NCI-H526 (cell line): ENCODE measurements at regions not wholly inside any gene's neighbourhood (a gene's known extent, or its start where the extent isn't known, plus 50 kb on each side); places are given as distances from the start of the nearest gene placed in this dataset.
"Not testable (repeated sequence)": the region's sequence is repeated elsewhere in the genome, so short reads cannot be mapped to it uniquely, and the experiment has no call there.

Experiments used
- DNase-seq, 2 experiments: peaks; one replicate each; lab custom pipeline; 2025; lab: John Stamatoyannopoulos, UW

DNA sequence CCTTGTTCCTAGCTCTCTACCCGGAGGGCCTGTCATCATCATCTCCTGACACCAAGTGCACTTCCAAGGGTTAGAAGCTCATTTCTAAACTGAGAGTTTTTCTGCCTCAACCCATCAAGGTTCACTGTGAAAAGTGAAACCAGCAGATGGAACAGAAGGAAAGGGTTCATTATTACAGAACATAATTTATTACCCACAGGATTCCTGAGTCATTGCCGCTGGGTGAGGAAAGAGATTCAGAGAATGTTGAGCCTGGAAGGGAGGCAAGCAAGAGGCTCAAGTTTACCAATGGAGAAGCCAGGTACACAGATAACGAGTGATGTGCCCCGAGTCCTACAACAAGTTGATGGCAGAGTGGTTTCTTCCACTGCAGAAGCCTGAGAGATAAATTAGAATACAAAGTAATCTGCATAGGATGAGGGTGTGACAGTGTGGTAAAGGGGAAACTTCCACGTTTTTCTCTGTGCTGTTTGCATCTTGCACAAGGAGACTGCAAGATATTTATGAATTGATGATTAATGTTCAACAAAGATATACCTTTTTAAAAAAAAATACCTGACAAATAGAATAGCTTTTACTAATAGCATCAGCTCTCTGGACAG, 80.5 kb upstream of the SETMAR start:
- no peak for DNase-seq

DNA sequence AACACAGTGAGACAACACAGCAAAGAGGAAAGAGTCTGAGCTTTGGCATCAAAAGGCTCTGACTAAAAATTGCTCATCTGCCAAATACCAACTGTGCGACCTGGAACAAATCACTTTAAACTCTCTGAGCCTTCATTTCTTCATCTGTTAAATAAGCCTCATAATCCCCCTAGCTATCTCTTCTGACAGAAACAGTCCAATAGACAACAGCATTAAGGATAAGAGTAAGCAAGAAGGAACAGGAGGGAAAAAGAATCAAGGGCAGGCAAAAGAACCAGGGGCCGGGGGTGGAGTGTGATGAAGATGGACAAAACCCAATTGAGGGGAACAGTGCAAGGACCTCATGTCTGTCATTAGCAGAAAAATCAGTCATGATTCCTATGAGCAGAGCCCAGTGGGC, 79.4 kb upstream of the SETMAR start:
- no peak for DNase-seq

DNA sequence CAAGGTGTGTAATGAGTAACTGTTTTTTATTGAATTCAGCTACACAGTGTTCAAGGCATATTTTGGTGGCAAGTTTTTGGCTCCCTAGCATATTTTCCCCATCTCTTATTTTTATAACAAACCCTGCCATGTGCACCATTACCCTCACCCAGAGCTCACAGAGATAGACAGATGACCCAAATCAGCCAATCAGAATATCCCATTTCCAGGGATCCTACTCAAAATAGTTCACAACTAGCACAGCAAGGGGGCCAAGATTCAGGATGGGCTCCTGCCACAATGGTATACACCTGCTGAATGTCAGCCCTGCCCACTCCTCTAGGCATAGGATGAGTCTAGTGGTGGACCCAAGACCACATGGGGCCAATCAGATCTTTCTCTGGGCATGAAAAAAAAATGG, 78.8 kb upstream of the SETMAR start:
- no peak for DNase-seq

DNA sequence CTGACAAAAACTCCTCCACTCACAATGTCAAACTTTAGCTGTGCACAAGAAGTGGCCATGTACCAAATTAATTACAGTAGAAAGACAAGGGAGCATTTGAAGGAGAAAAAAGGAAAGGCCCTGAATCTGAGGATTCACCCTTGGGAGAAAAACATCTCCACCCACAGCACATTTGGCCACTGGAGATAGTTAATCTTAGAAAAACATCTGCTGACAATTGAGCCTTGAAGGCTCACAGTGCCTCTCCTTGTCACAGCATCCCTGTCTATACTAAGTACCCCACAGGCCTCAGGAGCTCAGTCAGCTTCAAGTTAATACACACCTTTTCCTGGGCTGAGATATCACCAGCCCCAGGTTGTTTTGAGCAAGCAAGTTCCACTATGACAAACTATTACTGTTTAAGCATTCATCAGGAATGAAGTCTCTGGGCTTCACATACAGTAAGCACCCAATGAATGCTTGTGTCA, 78.1 kb upstream of the SETMAR start:
- DNase-seq: no peak

DNA sequence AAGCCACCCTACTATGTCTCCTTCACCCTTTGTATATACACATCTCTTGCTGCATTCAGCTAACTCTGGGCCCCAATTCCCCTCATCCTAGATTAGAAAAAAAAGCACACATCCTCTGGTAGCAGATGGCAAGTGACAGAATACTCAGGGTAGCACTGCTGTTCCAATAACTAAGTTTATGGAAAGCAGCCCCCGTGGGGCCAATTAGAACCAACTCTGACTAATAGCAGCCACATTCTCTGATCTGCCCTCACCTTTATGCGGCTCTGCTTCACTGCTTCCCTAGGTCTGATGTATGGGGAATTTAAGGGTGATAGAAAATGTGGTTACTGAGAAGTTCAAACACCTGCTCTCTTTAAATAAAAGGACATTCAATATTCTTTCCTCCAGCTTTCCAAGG, 74.9 kb upstream of the SETMAR start:
- peak; percentile 64 to 74 for DNase-seq

DNA sequence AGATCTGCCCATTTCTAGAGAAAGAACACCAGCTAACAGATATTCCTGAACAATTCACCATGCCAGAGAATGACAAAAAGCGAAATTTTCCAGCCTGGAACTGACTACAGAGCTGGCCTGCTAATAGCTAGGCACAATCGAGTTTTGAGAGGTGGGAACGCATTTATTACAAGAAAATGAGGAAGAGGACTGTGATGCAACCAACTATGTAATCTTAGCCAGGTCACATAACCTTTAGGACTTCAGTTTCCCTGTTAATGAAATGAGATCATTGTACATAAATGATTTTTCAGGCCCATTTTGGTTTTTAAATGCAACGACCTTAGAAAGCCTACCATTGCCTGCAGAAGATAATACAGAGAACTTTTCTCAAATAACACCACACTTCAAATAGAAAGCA, 72.1 kb upstream of the SETMAR start:
- DNase-seq: no peak

DNA sequence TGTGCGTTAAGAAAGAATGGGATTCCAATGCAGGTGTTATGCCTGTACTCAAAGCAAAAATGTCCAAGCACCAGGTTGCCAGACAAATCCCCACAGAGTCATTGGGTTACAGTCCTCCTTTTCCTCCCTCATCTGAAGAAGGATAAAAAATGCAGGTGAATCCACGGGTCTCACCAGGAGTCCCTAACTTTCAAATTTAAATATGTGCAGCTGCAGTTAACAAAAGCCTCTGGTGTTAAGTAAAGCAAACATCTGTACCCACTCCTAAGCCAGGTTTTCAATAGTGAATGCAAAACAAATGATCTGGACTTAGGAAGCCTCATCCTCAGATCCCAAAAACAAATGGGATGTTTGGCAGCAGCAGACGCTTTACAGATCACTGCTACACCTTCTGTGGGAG, 70.4 kb upstream of the SETMAR start:
- no peak for DNase-seq

DNA sequence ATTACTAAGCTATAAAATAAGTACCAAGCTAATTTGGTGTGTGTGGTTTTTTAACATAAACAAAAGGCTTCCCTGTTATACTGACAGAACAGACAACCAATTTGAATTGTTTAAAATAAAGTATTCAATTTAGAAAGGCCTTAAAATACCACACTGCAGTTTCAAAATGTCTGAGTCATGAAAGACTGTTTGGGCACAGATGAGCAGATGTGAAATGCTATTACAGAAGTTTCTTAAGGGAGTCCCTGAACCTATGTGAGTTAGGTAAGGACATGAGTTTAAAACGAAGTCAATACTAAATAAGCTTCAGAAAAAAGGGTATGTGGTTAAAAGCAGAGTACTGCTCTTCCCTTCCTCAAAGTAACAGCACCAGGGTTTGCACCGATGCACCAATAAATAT, 69.7 kb upstream of the SETMAR start:
- no peak for DNase-seq

DNA sequence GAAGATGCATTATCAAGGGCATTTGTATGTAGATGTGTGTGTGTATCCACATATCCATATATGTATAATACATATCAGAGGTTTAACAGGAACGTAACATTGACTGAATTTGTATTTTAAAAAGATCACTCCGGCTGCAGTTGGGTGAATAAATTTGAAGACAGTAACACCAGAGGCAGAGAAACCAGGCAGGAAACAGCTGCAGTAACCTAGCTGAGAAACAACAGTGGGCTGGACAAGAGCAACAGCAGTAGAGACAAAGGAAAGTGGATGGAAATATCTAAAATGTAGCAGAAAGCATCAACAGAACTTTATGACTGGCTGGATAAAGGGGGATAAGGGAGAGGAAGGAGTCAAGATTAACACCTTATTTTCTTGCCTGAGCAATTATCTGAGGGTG, 68.3 kb upstream of the SETMAR start:
- DNase-seq: no peak

DNA sequence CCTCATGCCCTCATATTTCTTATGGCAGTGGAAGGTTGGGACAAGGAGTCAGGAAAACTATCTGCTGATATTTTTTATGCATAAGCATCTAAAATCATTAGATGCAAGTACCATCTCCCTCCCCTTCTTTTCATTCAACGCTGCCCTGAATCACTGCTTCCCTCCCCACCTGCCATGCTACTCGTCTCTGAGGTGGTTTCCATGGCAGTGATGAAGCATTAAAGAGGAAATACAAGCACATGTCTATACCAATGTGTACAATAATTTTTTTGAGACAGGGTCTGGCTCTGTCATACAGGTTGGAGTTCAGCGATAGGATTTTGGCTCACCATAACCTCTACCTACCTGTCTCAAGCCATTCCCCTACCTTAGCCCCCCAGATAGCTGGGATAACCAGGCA, 67.5 kb upstream of the SETMAR start:
- no peak for DNase-seq

DNA sequence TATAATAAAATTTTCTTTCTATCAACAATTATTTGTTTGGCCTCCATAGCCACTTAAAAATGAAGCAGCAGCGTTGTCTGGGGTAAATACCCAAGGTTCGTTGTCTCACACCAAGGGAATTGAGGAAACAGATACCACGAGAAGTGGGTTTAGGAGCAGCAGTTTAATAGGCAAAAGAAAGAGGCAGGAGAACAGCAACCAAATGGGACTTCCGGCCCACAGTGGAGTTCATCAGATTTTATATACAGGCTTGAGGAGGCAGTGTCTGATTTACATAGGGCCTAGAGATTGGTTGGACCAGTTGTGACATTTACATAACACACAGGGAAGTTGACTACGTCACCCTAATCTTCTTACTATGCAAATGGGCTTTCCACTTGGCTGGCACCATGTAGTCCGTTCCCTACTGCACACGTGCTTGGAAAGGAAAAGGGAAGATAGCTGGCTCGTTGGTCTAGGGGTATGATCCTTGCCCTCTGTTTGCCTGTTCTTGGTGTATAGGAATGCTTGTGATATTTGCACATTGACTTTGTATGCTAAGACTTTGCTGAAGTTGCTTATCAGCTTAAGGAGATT, 61.5 kb upstream of the SETMAR start:
- DNase-seq: peak; percentile 55 to 68

DNA sequence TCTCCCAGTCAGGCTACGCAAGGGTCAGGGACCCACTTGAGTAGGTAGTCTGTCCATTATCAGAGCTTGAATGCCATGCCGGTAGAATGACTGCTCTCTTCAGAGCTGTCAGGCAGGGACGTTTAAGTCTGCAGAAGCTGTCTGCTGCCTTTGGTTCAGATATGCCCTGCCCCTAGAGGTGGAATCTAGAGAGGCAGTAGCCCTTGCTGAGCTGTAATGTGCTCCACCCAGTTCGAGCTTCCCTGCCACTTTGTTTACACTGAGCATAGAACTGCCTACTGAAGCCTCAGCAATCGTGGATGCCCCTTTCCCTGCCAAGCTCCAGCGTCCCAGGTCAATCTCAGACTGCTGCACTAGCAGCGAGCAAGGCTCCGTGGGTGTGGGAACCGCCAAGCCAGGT, 57.5 kb upstream of the SETMAR start:
- DNase-seq: peak in 1 of 2 experiments; percentile 1

DNA sequence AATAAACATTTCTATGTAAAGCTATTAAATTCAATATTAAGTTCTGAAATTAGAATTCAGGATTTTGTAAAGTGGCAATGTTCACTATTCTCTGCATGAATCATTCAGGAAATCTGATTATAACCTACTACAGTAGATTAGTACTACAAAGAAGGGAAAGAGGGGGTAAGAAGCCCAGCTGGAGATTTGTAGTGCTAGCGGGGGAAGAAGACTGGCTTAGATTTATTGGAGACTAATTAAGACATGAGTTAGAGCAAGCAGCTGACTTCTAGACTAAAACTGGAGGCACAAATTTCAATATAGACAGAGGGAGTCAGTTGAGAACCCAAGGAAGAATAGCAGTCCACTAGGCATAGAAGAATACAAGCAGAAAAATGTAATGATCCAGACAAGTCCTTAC, 55.8 kb upstream of the SETMAR start:
- DNase-seq: no peak

DNA sequence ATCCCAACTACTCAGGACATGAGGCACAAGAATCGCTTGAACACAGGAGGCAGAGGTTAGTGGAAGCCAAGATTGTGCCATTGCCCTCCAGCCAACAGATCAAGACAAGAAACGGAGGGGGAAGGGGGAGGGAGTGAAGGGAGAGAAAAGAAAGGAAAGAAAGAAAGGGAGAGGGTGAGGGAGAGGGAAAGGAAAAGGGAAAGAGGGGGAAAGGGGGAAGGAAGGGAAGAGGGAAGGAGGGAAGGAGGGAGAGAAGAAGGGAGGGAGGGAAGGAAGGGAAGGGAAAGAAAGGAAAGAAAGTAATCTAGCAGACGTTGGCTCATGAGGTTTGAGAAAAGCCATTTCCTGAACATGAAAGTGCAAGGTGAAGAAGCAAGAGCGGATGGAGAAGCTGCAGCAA, 53.1 kb upstream of the SETMAR start:
- no peak for DNase-seq

DNA sequence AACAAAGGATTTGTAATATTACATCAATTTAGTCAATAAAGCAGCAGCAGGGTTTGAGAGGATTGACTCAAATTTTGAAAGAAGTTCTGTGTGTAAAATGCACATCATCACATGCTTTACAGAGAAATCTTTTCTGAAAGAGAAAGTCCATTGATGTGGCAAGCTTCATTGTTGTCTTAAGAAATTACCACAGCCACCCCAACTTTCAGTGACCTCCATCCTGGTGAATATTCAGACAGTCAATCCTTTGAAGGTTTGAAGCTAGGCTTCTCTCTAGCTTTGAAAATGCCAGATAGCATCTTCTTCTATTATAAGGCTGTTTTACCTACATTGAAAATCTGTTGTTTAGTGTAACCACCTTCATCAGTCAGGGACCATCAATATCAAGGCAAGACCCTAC, 51.8 kb upstream of the SETMAR start:
- no peak for DNase-seq

DNA sequence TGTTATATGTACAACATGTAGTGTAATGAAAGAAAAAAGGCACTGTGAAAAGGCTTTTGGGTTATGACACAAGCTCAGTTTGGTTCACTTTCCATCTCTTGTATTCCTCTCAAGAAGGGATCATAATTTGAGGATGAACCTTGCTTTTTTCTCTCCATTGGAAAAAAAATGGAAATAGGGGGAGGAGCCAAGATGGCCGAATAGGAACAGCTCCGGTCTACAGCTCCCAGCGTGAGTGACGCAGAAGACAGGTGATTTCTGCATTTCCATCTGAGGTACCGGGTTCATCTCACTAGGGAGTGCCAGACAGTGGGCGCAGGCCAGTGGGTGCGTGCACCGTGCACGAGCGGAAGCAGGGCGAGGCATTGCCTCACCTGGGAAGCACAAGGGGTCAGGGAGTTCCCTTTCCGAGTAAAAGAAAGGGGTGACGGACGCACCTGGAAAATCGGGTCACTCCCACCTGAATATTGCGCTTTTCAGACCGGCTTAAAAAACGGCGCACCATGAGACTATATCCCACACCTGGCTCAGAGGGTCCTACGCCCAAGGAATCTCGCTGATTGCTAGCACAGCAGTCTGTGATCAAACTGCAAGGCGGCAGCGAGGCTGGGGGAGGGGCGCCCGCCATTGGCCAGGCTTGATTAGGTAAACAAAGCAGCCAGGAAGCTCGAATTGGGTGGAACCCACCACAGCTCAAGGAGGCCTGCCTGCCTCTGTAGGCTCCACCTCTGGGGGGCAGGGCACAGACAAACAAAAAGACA, 49.9 kb upstream of the SETMAR start:
- not testable (repeated sequence) for DNase-seq
